DMS114 treated with DMSO at 0.1 percent for 48 hours (cell line): ENCODE measurements at regions not wholly inside any gene's neighbourhood (a gene's known extent, or its start where the extent isn't known, plus 50 kb on each side); places are given as distances from the start of the nearest gene placed in this dataset.

ENCODE experiments used
- DNase-seq: peaks from one replicate; lab custom pipeline; 2025; ENCODE audit not compliant: unreplicated experiment; lab: John Stamatoyannopoulos, UW

- DNase-seq, result no peak
Observed at GRCh38 chr2:52961403-52961802, 806.2 kb upstream of the CHAC2 start.

GRCh38 chr2:52960881-52961280 lies 806.7 kb upstream of the CHAC2 start:
- no peak for DNase-seq

GRCh38 chr2:52959801-52960200 lies 807.8 kb upstream of the CHAC2 start:
- no peak for DNase-seq

- DNase-seq, result no peak
Observed at GRCh38 chr2:52956766-52957165, 810.8 kb upstream of the CHAC2 start.

GRCh38 chr2:52956118-52956517 lies 811.5 kb upstream of the CHAC2 start:
- no peak for DNase-seq

- no peak for DNase-seq
Observed at GRCh38 chr2:52955079-52955478, 812.5 kb upstream of the CHAC2 start.

GRCh38 chr2:52940101-52940500 lies 827.5 kb upstream of the CHAC2 start:
- DNase-seq, result no peak

GRCh38 chr2:52939250-52939649 lies 828.4 kb upstream of the CHAC2 start:
- no peak for DNase-seq

GRCh38 chr2:52936029-52936428 lies 831.6 kb upstream of the CHAC2 start:
- DNase-seq, result no peak

GRCh38 chr2:52934920-52935640 lies 832.5 kb upstream of the CHAC2 start:
- DNase-seq, result no peak

- DNase-seq, result no peak
Observed at GRCh38 chr2:52934323-52934898, 833.2 kb upstream of the CHAC2 start.

- no peak for DNase-seq
Observed at GRCh38 chr2:52933878-52934277, 833.7 kb upstream of the CHAC2 start.

GRCh38 chr2:52931660-52932059 lies 835.9 kb upstream of the CHAC2 start:
- no peak for DNase-seq

GRCh38 chr2:52929412-52929811 lies 838.2 kb upstream of the CHAC2 start:
- no peak for DNase-seq

- DNase-seq, result no peak
Observed at GRCh38 chr2:52919673-52920072, 847.9 kb upstream of the CHAC2 start.

- DNase-seq, result no peak
Observed at GRCh38 chr2:52918551-52918950, 849.1 kb upstream of the CHAC2 start.

- no peak for DNase-seq
Observed at GRCh38 chr2:52916981-52917380, 850.6 kb upstream of the CHAC2 start.

- no peak for DNase-seq
Observed at GRCh38 chr2:52904355-52904891, 863.2 kb upstream of the CHAC2 start.

- DNase-seq, result no peak
Observed at GRCh38 chr2:52897511-52898044, 870.0 kb upstream of the CHAC2 start.

GRCh38 chr2:52895726-52896340 lies 871.8 kb upstream of the CHAC2 start:
- no peak for DNase-seq

GRCh38 chr2:52886556-52886955 lies 881.0 kb upstream of the CHAC2 start:
- no peak for DNase-seq

- DNase-seq, result no peak
Observed at GRCh38 chr2:52884761-52885352, 882.7 kb upstream of the CHAC2 start.
